Stimulated activated CD8-positive, alpha-beta memory T cell treated with anti-CD3 and anti-CD28 coated beads, Interleukin-7, amount 100 ng/mL, for 24 hours (primary cell): ENCODE measurements at regions not wholly inside any gene's neighbourhood (a gene's known extent, or its start where the extent isn't known, plus 50 kb on each side); places are given as distances from the start of the nearest gene placed in this dataset.
"Not testable (repeated sequence)": the region's sequence is repeated elsewhere in the genome, so short reads cannot be mapped to it uniquely, and the experiment has no call there.

Source experiments
- DNase-seq: peaks from one replicate; pipeline ENCODE4 v3.0.0-alpha.2; 2020; ENCODE audit warnings: low read depth

- DNase-seq: no peak
These were observed 52.0 kb downstream of the OLIG1 start for GRCh38 chr21:33121715-33122475.

- no peak for DNase-seq
These were observed 52.6 kb downstream of the OLIG1 start for GRCh38 chr21:33122507-33122906.

GRCh38 chr21:33123374-33124123 lies 53.6 kb downstream of the OLIG1 start:
- DNase-seq: no peak

GRCh38 chr21:33124889-33125288 lies 54.9 kb downstream of the OLIG1 start:
- no peak for DNase-seq

- no peak for DNase-seq
These were observed 55.9 kb downstream of the OLIG1 start for GRCh38 chr21:33125680-33126375.

- DNase-seq: no peak
These were observed 56.6 kb downstream of the OLIG1 start for GRCh38 chr21:33126569-33126968.

GRCh38 chr21:33127154-33127867 lies 57.4 kb downstream of the OLIG1 start:
- peak; percentile 31 for DNase-seq

GRCh38 chr21:33127868-33128242 lies 57.9 kb downstream of the OLIG1 start:
- no peak for DNase-seq

- DNase-seq: no peak
These were observed 58.6 kb downstream of the OLIG1 start for GRCh38 chr21:33128538-33128937.

GRCh38 chr21:33132054-33132453 lies 62.1 kb downstream of the OLIG1 start:
- no peak for DNase-seq

GRCh38 chr21:33133892-33134291 lies 64.0 kb downstream of the OLIG1 start:
- DNase-seq: no peak

- no peak for DNase-seq
These were observed 66.0 kb downstream of the OLIG1 start for GRCh38 chr21:33135925-33136324.

GRCh38 chr21:33136847-33137502 lies 67.0 kb downstream of the OLIG1 start:
- DNase-seq: no peak

- DNase-seq: no peak
These were observed 69.1 kb downstream of the OLIG1 start for GRCh38 chr21:33139084-33139483.

GRCh38 chr21:33140288-33140687 lies 70.3 kb downstream of the OLIG1 start:
- no peak for DNase-seq

- DNase-seq: no peak
These were observed 76.5 kb downstream of the OLIG1 start for GRCh38 chr21:33146467-33146866.

- DNase-seq: no peak
These were observed 79.2 kb downstream of the OLIG1 start for GRCh38 chr21:33149181-33149580.

GRCh38 chr21:33150968-33151367 lies 78.8 kb upstream of the IFNAR2 start:
- DNase-seq: not testable (repeated sequence)

GRCh38 chr21:33151941-33152731 lies 77.6 kb upstream of the IFNAR2 start:
- DNase-seq: no peak

- no peak for DNase-seq
These were observed 77.0 kb upstream of the IFNAR2 start for GRCh38 chr21:33152732-33153130.

GRCh38 chr21:33155005-33155404 lies 74.7 kb upstream of the IFNAR2 start:
- DNase-seq: no peak
